Fibroblast of skin of left biceps (primary cell): ENCODE measurements at regions not wholly inside any gene's neighbourhood (a gene's known extent, or its start where the extent isn't known, plus 50 kb on each side); places are given as distances from the start of the nearest gene placed in this dataset.

ENCODE experiments used
- DNase-seq, 2 experiments: peaks; one replicate each; pipeline ENCODE4 v3.0.0-alpha.2; 2013; ENCODE audit warnings: low read depth in 2 of 2

DNA sequence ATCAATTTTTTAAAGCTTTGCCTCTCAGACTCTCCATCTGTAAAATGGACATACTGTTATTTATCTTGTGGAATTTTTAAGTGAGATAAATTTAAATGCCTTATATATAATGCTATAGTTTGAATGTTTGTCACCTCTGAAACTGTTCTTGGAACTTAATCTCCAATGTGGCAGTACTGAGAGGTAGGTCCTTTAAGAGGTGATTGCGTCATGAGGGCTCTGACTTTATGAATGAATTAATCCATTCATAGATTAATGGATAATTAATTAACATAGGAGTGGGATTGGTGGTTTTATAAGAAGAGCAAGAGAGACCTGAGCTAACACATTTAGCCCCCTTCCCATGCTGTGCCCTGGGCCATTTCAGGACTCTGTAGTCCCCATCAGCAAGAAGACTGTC lies 326.3 kb upstream of the TSHZ2 start:
- no peak for DNase-seq

DNA sequence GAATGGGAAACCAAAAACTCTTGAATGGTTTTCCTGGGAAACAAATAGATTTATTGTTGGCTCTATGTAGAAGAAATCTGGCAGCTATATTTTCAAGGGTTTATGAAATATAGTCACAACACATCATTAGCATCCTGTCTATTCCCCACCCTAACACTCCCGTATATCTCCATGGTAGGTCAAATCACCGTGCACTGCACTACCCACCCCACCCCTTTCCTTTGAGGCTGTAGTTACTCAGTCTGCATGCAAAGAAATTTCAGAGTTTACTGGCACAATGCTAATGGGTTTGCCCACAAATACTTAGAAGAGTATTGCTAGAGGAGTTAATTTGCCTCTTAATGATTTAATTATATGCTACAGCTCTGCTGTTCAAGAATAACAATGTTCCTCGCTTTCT lies 329.1 kb upstream of the TSHZ2 start:
- no peak for DNase-seq

DNA sequence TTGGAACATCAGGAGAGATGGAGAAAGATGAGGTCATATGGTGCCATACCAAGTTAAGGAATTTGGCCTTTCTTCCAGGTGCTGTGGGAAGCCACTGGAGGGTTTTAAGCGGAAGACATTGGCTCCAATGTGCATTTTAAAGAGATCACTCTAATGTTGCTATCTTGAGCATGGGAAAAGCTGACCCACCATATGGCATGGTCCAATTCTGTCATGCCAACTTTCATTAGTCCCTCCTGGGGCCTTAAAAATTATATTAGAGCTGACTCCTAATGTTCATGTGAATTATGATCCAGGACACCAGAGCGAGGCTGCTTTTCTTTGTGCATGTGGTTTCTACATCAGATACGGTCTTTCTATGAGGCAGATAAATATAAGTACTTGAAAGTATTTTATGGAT lies 335.0 kb upstream of the TSHZ2 start:
- DNase-seq: no peak

DNA sequence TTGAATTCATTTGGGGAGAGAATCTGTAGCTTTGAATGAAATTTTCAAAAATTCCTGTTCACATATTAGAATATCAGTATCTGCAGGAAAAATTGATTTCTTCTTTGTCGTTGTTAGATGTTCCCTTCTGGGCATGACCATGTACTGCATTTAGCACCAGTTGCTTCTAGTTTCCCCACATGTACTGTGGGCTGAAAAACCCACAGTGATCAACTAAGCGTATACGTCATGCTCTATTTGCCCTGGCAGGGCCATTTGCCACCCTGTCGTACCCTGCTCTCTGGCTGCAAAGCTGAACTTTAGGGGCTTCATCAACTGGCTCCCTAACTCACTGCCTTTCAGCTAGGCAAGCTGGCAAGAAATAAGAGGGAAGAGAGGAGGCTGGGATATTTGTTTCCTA lies 340.7 kb upstream of the TSHZ2 start:
- DNase-seq: no peak

DNA sequence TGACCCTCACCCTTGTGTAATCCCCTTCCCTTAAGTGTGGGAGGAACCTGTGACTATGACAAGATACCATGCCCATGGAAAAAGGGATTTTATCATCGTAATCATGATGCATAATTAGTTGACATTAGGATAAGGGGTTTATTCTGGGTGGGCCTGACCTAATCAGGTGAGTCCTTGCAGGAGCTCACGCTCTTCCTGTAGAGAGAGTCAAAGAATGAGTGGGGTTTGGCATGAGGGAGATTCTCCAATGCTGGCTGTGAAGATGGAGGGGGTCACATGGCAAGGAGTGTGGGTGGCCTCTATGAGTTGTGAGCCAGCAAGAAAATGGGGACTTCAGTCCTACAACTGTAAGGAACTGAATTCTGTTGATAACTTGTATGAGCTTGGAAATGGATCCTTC lies 342.0 kb upstream of the TSHZ2 start:
- no peak for DNase-seq

DNA sequence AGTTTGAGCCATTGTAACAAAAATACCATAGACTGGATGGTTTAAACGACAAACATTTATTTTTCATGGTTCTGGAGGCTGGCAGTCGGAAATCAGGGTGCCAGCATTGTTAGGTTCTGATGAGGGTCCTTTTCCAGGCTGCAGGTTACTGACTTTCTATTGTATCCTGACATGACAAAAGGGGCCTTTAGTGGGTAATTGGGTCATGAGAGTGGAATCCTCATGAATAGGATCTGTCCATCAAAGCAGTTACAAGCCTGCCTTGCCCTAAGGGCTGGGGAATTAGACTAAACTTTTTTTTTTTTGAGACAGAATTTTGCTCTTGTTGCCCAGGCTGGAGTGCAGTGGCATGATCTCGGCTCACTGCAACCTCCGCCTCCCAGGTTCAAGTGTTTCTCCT lies 347.9 kb upstream of the TSHZ2 start:
- no peak for DNase-seq

DNA sequence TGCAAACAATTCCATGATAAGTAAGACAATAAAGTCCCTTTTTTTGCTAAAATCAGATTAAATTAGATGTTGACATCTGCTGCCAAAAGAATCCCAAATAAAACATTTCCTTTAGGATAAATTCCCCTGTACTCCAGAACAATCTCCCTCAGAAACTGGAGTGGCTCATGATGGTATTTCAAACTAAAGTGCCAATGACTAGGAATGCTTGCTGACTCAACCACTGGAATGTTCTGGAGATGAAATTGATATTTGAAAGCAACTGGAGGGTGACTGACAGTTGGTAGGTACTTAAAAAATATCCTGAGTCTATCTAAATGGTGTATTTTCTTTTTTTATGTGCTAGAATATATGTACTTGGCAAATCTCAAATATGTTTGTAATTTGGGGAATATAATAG lies 350.1 kb upstream of the TSHZ2 start:
- no peak for DNase-seq

DNA sequence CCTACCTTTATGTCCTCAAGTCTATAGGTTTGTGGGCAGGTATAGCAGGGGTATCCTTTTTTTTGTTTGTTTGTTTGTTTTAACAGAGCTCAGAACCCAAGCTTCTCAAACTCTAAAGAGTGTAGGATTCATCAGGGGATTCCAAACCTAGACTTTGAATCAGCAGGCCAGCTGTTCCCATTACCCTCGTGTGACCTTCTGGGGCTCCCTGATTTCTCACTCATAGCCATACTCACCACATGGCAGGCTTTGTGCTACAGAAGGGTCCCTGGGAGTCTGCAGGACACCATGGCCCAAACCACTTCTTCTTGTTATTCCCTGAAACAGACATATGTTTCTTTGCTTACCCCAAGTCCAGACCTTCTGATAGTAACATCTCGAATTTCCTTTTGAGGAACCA lies 350.8 kb upstream of the TSHZ2 start:
- DNase-seq: no peak

DNA sequence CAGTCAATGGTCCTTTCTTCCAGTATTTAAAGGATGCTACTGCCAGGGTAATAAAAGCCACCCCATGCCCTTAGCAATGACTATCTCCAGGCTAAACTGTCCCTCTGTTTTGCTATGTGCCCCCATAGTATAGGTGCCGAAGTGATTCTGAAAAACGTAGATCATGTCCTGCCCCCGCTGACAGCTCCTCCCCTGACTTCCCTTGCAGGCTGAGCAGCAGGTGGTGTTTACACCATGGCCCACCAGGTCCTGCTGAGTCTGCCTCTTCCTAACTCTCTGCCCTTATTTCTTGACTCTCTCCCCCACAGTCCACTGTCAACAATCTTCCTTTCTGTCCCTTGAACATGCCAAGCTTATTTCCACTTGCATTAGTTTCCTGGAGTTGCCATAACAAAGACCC lies 352.5 kb upstream of the TSHZ2 start:
- DNase-seq: no peak

DNA sequence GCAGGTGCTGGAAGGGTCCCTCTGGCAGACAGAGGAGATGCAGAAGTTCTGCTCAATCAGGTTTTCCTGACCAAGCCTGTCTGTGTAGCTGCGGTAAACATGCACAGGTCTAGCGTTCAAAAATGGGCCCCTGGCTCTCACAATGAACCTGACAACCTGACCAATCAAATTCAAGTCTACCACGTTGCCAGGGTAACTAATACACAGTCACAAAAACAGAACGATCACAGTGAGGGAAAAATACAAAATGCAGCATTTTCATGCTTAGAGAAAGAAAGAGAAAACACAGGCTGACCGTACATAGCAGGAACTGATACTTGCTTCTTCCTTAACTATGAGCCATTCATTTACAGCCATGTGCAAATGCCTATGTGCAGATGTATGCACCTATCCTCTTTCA lies 353.1 kb upstream of the TSHZ2 start:
- DNase-seq: no peak

DNA sequence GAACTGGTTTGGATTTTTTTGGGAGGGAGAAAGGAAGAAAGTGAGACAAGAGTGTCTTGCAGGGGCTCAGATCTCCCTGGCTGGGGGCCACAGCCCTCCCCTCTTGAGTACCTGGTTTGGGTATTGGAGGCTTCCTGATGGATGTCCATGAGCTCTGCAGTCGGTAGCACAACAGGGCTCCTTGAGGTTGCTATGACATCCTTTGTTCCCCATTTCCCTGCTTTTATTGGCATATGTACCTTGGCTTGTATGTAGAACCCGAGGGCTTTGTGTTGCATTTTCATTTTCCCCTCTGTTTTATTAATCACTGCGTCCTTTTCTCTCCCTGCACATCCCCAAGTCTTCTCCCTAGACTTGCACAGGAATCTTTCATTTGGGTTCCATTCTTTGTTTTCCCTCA lies 355.5 kb upstream of the TSHZ2 start:
- DNase-seq: no peak

DNA sequence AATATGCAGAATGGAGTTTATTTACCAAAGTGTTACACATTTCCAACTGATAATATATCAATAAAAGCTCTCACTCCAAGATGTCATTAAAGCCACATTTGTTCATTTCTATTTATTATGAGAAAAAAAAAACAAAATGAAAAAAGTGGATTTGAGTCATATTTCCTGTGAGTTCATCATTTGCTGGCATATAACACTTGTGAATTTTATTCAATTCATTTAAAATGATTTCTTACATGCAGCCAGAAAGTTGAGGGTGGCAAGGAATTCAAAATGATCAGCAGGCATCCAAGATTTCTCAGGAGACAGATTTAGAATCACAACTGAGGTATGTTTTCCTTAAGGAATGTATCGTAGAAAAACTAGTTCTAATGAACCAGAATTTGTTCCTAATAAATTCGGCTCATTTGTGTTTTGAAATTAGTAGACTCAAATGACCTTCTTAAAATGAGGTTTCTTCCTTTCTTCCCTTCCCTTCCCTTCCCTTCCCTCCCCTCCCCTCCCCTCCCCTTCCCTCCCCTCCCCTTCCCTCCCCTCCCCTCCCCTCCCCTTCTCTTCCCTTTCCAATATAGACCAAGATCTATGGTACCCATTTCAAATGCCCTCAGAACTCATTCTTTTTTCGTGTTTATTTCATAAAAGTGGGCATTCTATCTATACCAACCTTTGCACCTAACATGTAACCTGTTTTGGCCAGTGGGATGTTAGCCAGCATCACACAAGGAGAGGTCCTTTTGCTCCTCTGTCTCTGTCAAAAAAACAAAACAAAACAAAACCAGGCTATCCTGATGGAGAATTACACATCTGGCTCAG lies 357.9 kb upstream of the TSHZ2 start:
- DNase-seq: no peak

DNA sequence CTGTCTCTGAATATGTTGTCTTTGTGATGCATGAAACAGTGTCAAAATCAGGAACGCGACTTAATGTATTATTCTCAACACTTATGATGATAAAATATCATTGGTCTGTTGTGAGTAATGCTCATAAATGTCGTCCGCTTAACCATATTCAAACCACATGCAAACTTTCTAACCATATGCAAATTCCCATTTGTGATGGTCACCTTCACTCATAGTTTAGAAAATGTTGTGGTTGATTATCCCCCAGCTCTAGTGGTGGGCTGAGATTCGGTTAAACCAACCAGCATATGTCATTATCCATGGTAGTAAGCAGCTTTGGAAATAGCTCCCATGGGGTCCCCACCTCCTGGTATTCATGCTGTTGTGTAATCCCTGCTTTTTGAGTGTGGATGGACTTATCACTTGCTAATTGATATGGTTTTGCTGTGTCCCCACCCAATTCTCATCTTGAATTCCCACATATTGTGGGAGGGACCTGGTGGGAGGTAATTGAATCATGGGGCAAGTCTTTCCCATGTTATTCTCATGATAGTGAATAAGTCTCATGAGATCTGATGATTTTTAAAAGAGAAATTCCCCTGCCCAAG lies 360.0 kb upstream of the TSHZ2 start:
- DNase-seq: peak; percentile 69 to 72

DNA sequence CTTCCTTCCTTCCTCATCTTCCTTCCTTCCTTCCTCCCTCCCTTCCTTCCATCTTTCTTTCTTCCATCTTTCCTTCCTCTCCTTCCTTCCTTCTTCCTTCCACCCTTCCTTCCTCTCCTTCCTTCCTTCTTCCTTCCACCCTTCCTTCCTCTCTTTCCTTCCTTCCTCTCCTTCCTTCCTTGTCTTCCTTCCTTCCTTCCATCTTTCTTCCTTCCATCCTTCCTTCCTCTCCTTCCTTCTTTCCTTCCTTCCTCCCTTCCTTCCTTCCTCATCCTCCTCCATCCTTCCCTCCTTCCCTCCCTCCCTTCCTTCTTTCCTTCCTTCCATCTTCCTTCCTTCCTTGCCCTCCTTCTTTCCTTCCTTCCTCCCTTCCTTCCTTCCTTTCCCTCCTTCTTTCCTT lies 361.4 kb upstream of the TSHZ2 start:
- no peak for DNase-seq

DNA sequence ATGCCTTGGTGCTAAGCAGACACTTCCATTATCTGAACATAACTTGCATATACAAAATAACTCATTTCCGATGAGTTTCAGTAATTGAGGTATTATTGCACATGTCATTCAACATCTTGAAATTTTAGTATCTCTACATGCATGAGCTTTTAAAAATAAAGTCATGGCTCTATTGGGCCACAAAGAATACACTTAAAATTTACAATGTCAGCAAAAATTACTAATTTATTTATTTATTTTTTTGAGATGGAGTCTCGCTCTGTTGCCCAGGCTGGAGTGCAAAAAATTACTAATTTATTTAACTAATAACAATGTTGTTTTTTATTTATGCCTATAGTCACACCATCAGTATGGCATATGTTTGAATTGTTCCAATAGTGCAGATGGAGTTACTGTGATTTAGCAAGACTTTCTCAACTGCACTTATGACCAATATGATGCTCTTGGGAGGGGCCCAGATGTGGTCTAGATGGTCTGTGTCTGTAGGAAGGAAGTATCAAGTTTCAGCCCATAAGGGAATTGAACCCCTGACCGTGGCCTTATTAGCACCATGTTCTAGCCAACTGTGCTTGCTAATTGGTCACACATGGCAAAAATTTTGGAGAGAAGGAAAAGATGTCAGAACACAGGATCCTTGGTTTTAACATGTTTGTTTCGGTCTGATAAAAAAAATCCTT lies 370.7 kb upstream of the TSHZ2 start:
- DNase-seq: peak; percentile 57 to 68

DNA sequence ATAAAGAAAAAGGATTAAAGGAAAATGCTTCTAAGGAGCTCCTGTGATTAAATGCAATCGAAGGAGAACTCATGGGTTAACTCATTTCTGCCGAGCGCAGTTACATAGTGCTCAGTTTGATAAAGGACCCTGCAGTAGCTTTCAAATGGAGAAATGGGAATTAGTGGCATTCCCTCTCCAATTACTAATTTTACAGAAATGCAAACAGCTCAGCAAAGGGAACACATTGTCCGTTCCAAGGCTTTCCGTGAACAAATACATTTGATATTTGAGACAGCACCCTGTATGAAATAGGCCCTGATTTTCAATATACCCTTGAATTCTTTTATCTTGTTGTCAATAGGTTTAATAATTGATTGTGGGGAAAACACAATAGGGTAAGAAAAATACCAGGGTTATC lies 375.9 kb upstream of the TSHZ2 start:
- DNase-seq: no peak

DNA sequence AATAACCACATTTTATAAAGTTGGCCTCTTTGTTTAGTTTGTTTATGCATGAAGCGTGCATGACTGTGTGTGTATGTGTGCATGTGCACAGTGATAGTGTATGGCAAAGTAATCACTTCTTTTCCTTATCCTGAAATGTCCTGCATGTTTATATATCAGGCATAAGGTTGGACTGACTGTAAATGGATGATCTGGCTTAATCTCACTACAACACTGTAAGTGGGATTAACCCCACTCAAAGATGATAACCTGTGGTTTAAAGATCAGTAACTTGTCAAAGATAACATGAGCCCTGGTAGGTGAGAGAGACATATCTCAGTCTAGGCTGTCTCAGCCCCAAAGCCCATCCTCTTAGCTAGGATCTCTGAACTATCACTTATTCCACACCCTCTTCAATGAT lies 376.6 kb upstream of the TSHZ2 start:
- DNase-seq: no peak

DNA sequence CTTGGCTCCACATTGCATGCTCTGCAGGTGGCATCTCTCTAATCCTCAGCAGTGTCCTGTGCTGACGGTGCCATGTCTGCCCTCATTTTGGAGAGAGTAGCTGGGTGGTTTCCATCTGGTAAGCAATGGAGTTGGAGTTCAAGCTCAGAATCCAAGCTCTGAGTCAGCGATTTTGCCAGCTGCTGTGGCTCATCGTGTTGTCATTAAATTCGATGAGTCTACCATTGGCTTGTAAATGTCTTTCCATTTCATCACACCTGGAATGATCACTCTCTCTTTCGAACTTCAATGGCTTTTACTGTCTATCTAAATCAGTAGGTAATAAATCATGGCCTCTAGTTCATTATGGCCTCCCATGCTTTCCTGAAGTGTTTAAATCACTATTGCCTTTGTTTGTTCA lies 378.5 kb upstream of the TSHZ2 start:
- no peak for DNase-seq

DNA sequence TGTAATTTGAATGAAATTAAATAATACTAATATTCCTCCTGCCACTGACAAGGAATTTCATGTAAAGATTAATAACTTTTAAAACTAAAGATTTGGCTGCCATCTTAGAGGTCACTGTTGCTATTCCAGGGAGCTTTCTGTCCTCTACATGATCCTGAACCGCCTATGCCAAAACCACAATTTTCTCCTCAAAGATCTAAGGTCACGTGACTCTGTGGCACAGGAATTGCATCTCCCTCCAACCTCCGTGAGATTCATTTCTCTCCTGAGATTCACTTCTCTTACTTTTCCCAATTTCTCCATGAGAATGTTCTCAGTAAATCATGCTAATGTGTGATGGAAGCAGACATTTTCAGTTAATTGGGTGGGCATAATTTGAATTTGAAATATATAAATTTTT lies 379.6 kb upstream of the TSHZ2 start:
- DNase-seq: no peak

DNA sequence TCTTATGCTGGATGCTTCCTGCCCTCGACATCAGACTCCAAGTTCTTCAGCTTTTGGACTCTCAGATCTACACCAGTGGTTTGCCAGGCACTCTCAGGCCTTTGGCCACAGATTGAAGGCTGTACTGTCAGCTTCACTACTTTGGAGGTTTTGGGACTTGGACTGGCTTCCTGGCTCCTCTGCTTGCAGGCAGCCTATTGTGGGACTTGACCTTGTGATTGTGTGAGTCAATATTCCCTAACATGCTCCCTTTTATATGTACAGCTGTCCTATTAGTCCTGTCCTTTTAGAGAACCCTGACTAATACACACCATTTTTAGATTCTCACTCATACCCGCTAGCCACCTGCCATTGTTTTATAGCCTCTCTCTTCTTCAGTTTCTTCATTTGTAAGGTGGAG lies 382.1 kb upstream of the TSHZ2 start:
- no peak for DNase-seq

DNA sequence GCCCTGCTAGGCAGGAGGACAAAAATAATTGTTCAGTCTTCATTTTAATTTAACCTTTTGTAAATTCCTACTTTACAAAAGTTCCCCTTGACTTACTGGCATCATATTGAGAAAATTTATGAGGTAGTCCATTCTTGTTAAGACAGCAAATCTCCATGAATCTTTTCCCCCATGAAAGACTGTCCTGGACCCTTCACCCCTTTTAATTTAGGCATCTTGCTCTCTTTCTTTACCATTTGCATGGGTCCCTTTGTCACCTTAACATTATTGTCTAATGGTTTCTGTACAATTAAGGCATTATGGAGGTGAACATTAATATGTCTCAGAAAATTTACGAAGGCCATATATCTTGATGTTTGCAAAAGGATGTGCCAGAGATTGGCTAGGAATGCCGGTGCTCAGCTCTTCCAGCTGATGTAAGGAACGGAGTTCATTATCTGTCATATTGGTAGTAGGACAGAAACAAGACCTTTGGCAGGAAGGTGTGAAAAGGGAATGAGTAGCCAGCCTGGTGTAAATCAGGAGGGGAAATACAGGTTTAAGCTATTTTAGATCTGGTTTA lies 382.8 kb upstream of the TSHZ2 start:
- no peak for DNase-seq

DNA sequence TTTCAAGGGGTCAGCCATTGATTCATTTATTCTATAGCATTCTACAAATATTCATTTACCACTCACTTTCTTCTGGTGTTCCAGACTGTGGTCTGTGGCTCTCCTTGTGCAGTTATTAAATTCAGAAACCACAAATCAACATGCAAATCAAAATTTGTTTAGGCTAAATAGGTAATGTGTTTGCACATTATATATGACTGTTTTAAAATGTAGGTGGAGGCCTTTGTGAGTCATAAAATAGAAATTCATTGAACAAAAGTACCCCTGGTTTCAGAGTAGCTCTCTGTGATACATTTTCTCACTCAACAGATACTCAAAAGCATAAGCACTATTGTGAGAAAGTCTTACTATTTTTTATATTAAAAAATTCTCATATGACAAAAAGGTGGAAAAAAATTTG lies 385.5 kb upstream of the TSHZ2 start:
- DNase-seq: no peak

DNA sequence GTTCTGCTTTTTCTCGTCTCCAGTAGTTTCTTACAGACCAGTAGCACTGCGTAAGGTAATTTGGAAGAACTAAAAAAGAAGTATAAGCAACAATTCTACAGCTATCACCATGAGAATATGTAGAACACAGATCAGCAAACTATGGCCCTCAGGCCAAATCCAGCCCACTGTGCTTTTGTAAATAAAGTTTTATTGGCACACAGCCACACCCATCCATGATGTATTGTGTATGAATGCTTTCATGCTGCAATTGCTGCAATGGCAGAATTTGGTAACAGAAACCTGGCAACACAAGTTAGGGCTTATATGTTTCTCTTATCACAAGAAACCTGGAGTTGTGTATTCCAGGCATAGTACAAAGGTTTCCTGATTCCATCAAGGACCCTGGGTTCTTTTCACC lies 386.8 kb upstream of the TSHZ2 start:
- DNase-seq: no peak
